ENCODE measurements at regions not wholly inside any gene's neighbourhood (a gene's known extent, or its start where the extent isn't known, plus 50 kb on each side); places are given as distances from the start of the nearest gene placed in this dataset.

- Mint-ChIP-seq H3K9me3 (ENCODE audit: unreplicated experiment) (peaks cover 4% of the 10 kb centered on the region), H3K27me3 (ENCODE audit: unreplicated experiment) (no peaks in the 10 kb centered on the region), H3K36me3 (ENCODE audit: unreplicated experiment) (no peaks in the 10 kb centered on the region), H3K4me1 (ENCODE audit: unreplicated experiment) (no peaks in the 10 kb centered on the region), H3K4me3 (ENCODE audit: unreplicated experiment) (no peak overlapping the region), H3K27ac (ENCODE audit: unreplicated experiment) (no peak overlapping the region)
- no peak for TF ChIP-seq CTCF (IDR thresholded peaks at IDR 0.05)
- no peak for DNase-seq (ENCODE audit: extremely low spot score, unreplicated experiment)
Measured at GRCh38 chr2:16323551-16324543, 341.8 kb downstream of the CYRIA start.

GRCh38 chr2:16323126-16323520 is 342.5 kb downstream of the CYRIA start:
- TF ChIP-seq CTCF (IDR thresholded peaks at IDR 0.05), result no peak
- no peak overlapping the region for H3K27ac Mint-ChIP-seq (ENCODE audit: unreplicated experiment)
- no peak for DNase-seq (ENCODE audit: extremely low spot score, unreplicated experiment)
- H3K27me3 Mint-ChIP-seq (ENCODE audit: unreplicated experiment), result no peaks in the 10 kb centered on the region
- H3K4me3 Mint-ChIP-seq (ENCODE audit: unreplicated experiment), result no peak overlapping the region
- H3K9me3 Mint-ChIP-seq (ENCODE audit: unreplicated experiment), result peaks cover 4% of the 10 kb centered on the region
- peaks cover 3% of the 10 kb centered on the region for H3K4me1 Mint-ChIP-seq (ENCODE audit: unreplicated experiment)
- H3K36me3 Mint-ChIP-seq (ENCODE audit: unreplicated experiment), result no peaks in the 10 kb centered on the region

- Mint-ChIP-seq H3K36me3 (ENCODE audit: unreplicated experiment) (no peaks in the 10 kb centered on the region), H3K27ac (ENCODE audit: unreplicated experiment) (no peak overlapping the region), H3K4me1 (ENCODE audit: unreplicated experiment) (peaks cover 4% of the 10 kb centered on the region), H3K4me3 (ENCODE audit: unreplicated experiment) (no peak overlapping the region), H3K9me3 (ENCODE audit: unreplicated experiment) (peaks cover 9% of the 10 kb centered on the region), H3K27me3 (ENCODE audit: unreplicated experiment) (no peaks in the 10 kb centered on the region)
- DNase-seq (ENCODE audit: extremely low spot score, unreplicated experiment), result no peak
- no peak for TF ChIP-seq CTCF (IDR thresholded peaks at IDR 0.05)
Measured at GRCh38 chr2:16322308-16323125, 343.1 kb downstream of the CYRIA start.

- no peak for TF ChIP-seq CTCF (IDR thresholded peaks at IDR 0.05)
- Mint-ChIP-seq H3K27me3 (ENCODE audit: unreplicated experiment) (no peaks in the 10 kb centered on the region), H3K4me3 (ENCODE audit: unreplicated experiment) (no peak overlapping the region), H3K9me3 (ENCODE audit: unreplicated experiment) (peaks cover 9% of the 10 kb centered on the region), H3K27ac (ENCODE audit: unreplicated experiment) (no peak overlapping the region), H3K36me3 (ENCODE audit: unreplicated experiment) (no peaks in the 10 kb centered on the region), H3K4me1 (ENCODE audit: unreplicated experiment) (peaks cover 4% of the 10 kb centered on the region)
- DNase-seq (ENCODE audit: extremely low spot score, unreplicated experiment), result no peak
Measured at GRCh38 chr2:16321872-16322271, 343.8 kb downstream of the CYRIA start.

GRCh38 chr2:16321256-16321655 is 344.4 kb downstream of the CYRIA start:
- Mint-ChIP-seq H3K4me1 (ENCODE audit: unreplicated experiment) (peaks cover 4% of the 10 kb centered on the region), H3K27me3 (ENCODE audit: unreplicated experiment) (no peaks in the 10 kb centered on the region), H3K36me3 (ENCODE audit: unreplicated experiment) (no peaks in the 10 kb centered on the region), H3K4me3 (ENCODE audit: unreplicated experiment) (no peak overlapping the region), H3K9me3 (ENCODE audit: unreplicated experiment) (peaks cover 9% of the 10 kb centered on the region), H3K27ac (ENCODE audit: unreplicated experiment) (no peak overlapping the region)
- TF ChIP-seq CTCF (IDR thresholded peaks at IDR 0.05), result no peak
- no peak for DNase-seq (ENCODE audit: extremely low spot score, unreplicated experiment)

Data from osteocyte (in vitro differentiated cells).